Inflammatory macrophage (primary cell): ENCODE measurements at regions not wholly inside any gene's neighbourhood (a gene's known extent, or its start where the extent isn't known, plus 50 kb on each side); places are given as distances from the start of the nearest gene placed in this dataset.
"Not testable (repeated sequence)": the region's sequence is repeated elsewhere in the genome, so short reads cannot be mapped to it uniquely, and the experiment has no call there.

ENCODE experiments used
- DNase-seq, 2 donors: peaks; one replicate each; pipeline ENCODE4 v3.0.0-alpha.2; 2020 to 2022

- no peak for DNase-seq
Observed at GRCh38 chr18:1047406-1047805, 142.7 kb downstream of the ADCYAP1 start.

- no peak for DNase-seq
Observed at GRCh38 chr18:1048032-1048431, 143.4 kb downstream of the ADCYAP1 start.

- no peak for DNase-seq
Observed at GRCh38 chr18:1049173-1049572, 144.5 kb downstream of the ADCYAP1 start.

GRCh38 chr18:1050012-1050657 lies 145.5 kb downstream of the ADCYAP1 start:
- DNase-seq: no peak

- DNase-seq: no peak
Observed at GRCh38 chr18:1052301-1052700, 147.6 kb downstream of the ADCYAP1 start.

- DNase-seq: no peak
Observed at GRCh38 chr18:1053331-1054315, 149.0 kb downstream of the ADCYAP1 start.

- DNase-seq: no peak
Observed at GRCh38 chr18:1056404-1056803, 151.7 kb downstream of the ADCYAP1 start.

GRCh38 chr18:1057367-1057766 lies 152.7 kb downstream of the ADCYAP1 start:
- DNase-seq: no peak

- no peak for DNase-seq
Observed at GRCh38 chr18:1062588-1062987, 157.9 kb downstream of the ADCYAP1 start.

- no peak for DNase-seq
Observed at GRCh38 chr18:1075322-1075721, 170.7 kb downstream of the ADCYAP1 start.

- no peak for DNase-seq
Observed at GRCh38 chr18:1075876-1076275, 171.2 kb downstream of the ADCYAP1 start.

GRCh38 chr18:1078301-1078700 lies 173.6 kb downstream of the ADCYAP1 start:
- DNase-seq: no peak

GRCh38 chr18:1083675-1084074 lies 179.0 kb downstream of the ADCYAP1 start:
- DNase-seq: not testable (repeated sequence)

GRCh38 chr18:1090758-1091157 lies 186.1 kb downstream of the ADCYAP1 start:
- no peak for DNase-seq

- DNase-seq: no peak
Observed at GRCh38 chr18:1092228-1092627, 187.6 kb downstream of the ADCYAP1 start.

GRCh38 chr18:1094409-1094808 lies 189.7 kb downstream of the ADCYAP1 start:
- DNase-seq: no peak

- DNase-seq: not testable (repeated sequence)
Observed at GRCh38 chr18:1097991-1098735, 193.5 kb downstream of the ADCYAP1 start.

GRCh38 chr18:1102848-1103247 lies 198.2 kb downstream of the ADCYAP1 start:
- no peak for DNase-seq

GRCh38 chr18:1103537-1103936 lies 198.9 kb downstream of the ADCYAP1 start:
- DNase-seq: no peak

- DNase-seq: no peak
Observed at GRCh38 chr18:1104181-1104881, 199.7 kb downstream of the ADCYAP1 start.

- DNase-seq: no peak
Observed at GRCh38 chr18:1124495-1124894, 219.8 kb downstream of the ADCYAP1 start.

GRCh38 chr18:1133541-1133940 lies 228.9 kb downstream of the ADCYAP1 start:
- no peak for DNase-seq

- DNase-seq: no peak
Observed at GRCh38 chr18:1147730-1148129, 243.1 kb downstream of the ADCYAP1 start.
